SK-N-SH (cell line): ENCODE measurements at regions not wholly inside any gene's neighbourhood (a gene's known extent, or its start where the extent isn't known, plus 50 kb on each side); places are given as distances from the start of the nearest gene placed in this dataset.

Source experiments
- CTCF ChIP-seq: fragments of 200-600 bp; sonication (generic); IDR thresholded peaks from 2 replicates; pipeline ENCODE4 v1.6.1; 2017; ENCODE audit warnings: antibody characterized with exemption, mild to moderate bottlenecking, moderate library complexity
- EP300 ChIP-seq, 2 experiments: IDR thresholded peaks; 2 replicates each; pipeline versions ENCODE4 v1.4.0 to v1.6.1; 2012; ENCODE audit warnings: borderline replicate concordance in 1 of 2, low read depth in 1 of 2, low read length in 1 of 2
- EZH2phosphoT487 ChIP-seq: fragments of 200-600 bp; sonication (generic); IDR thresholded peaks from 2 replicates; pipeline ENCODE4 v1.6.1; 2017; ENCODE audit warnings: low read depth, mixed run types, mild to moderate bottlenecking, antibody characterized with exemption, moderate library complexity, borderline replicate concordance
- MXI1 ChIP-seq: IDR thresholded peaks from 2 replicates; pipeline ENCODE4 v1.6.1; 2012; ENCODE audit warnings: mild to moderate bottlenecking, low read depth, low read length, improper control_type of control experiment
- POLR2AphosphoS5 ChIP-seq: IDR thresholded peaks from 2 replicates; pipeline ENCODE4 v1.6.1; 2012; ENCODE audit warnings: low read depth, low read length
- RFX5 ChIP-seq: IDR thresholded peaks from 2 replicates; pipeline ENCODE4 v1.6.1; 2012; ENCODE audit warnings: mild to moderate bottlenecking, improper control_type of control experiment, low read length
- SMC3 ChIP-seq: IDR thresholded peaks from 2 replicates; pipeline ENCODE4 v1.6.1; 2012; ENCODE audit warnings: low read depth, low read length, improper control_type of control experiment
- TAF1 ChIP-seq: IDR thresholded peaks from 2 replicates; pipeline ENCODE4 v1.6.1; 2012; ENCODE audit warnings: low read depth, mild to moderate bottlenecking, low read length, moderate library complexity, borderline replicate concordance
- YY1 ChIP-seq: IDR thresholded peaks from 2 replicates; pipeline ENCODE4 v1.4.0; 2012; ENCODE audit warnings: low read depth, mild to moderate bottlenecking

DNA sequence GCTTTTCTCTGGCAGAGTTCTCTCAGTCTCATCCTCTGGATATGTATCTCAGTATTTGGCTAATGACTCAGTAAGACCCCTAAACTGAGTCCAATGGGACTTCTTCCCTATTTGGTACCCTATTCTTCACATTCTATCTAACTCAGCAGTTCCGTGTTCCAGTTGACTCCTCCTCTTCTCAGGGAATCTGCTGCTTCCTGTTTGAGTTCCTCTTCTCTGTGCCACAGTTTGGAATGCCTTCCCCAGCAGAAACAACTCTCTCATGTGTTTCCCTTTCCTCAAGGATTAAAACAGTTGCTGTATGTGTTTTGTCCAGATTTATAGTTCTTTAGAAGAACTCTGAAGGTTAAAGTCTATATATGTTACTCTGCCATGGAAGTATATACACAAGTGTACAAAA, 344.0 kb upstream of the RARB start:
- TF ChIP-seq CTCF (no peak), MXI1 (no peak), POLR2AphosphoS5 (no peak), RFX5 (no peak), TAF1 (no peak), SMC3 (no peak), EZH2phosphoT487 (no peak), YY1 (no peak), EP300 (IDR thresholded peaks at IDR 0.05; ENCODE audit: borderline replicate concordance in 1 of 2, low read depth in 1 of 2, low read length in 1 of 2) (no peak)
